AG10803 (cell line): ENCODE measurements at regions not wholly inside any gene's neighbourhood (a gene's known extent, or its start where the extent isn't known, plus 50 kb on each side); places are given as distances from the start of the nearest gene placed in this dataset.
"Not testable (repeated sequence)": the region's sequence is repeated elsewhere in the genome, so short reads cannot be mapped to it uniquely, and the experiment has no call there.

ENCODE experiments used
- DNase-seq: peaks from one replicate; pipeline ENCODE4 v3.0.0; 2010; ENCODE audit warnings: low read depth
- H3K4me3 ChIP-seq: 2 replicates; pipeline ENCODE4 v1.5.1; 2011; ENCODE audit warnings: mild to moderate bottlenecking, low read length, control low read depth

- H3K4me3 ChIP-seq, DNase-seq: not testable (repeated sequence)
Measured at GRCh38 chr21:5013455-5014304, 5507.7 kb upstream of the TPTE start.

- not testable (repeated sequence) for H3K4me3 ChIP-seq, DNase-seq
Measured at GRCh38 chr21:5015187-5015586, 5506.2 kb upstream of the TPTE start.

- DNase-seq, H3K4me3 ChIP-seq: not testable (repeated sequence)
Measured at GRCh38 chr21:5019120-5019519, 5502.3 kb upstream of the TPTE start.

GRCh38 chr21:5021815-5022214 is 5499.6 kb upstream of the TPTE start:
- not testable (repeated sequence) for H3K4me3 ChIP-seq, DNase-seq

- DNase-seq, H3K4me3 ChIP-seq: not testable (repeated sequence)
Measured at GRCh38 chr21:5022254-5022653, 5499.1 kb upstream of the TPTE start.

- not testable (repeated sequence) for H3K4me3 ChIP-seq, DNase-seq
Measured at GRCh38 chr21:5022748-5023147, 5498.6 kb upstream of the TPTE start.

GRCh38 chr21:5035147-5035546 is 5486.2 kb upstream of the TPTE start:
- H3K4me3 ChIP-seq, DNase-seq: not testable (repeated sequence)

- not testable (repeated sequence) for H3K4me3 ChIP-seq, DNase-seq
Measured at GRCh38 chr21:5035587-5035986, 5485.8 kb upstream of the TPTE start.

- not testable (repeated sequence) for DNase-seq, H3K4me3 ChIP-seq
Measured at GRCh38 chr21:5037606-5038331, 5483.6 kb upstream of the TPTE start.

GRCh38 chr21:5039926-5040325 is 5481.5 kb upstream of the TPTE start:
- DNase-seq, H3K4me3 ChIP-seq: not testable (repeated sequence)

- not testable (repeated sequence) for DNase-seq, H3K4me3 ChIP-seq
Measured at GRCh38 chr21:5042583-5042982, 5478.8 kb upstream of the TPTE start.

GRCh38 chr21:5044812-5045211 is 5476.6 kb upstream of the TPTE start:
- H3K4me3 ChIP-seq, DNase-seq: not testable (repeated sequence)

GRCh38 chr21:5051303-5052018 is 5469.9 kb upstream of the TPTE start:
- DNase-seq, H3K4me3 ChIP-seq: not testable (repeated sequence)

GRCh38 chr21:5055027-5055754 is 5466.2 kb upstream of the TPTE start:
- not testable (repeated sequence) for DNase-seq, H3K4me3 ChIP-seq

GRCh38 chr21:5055996-5056962 is 5465.1 kb upstream of the TPTE start:
- not testable (repeated sequence) for H3K4me3 ChIP-seq, DNase-seq

GRCh38 chr21:5057077-5057476 is 5464.3 kb upstream of the TPTE start:
- not testable (repeated sequence) for DNase-seq

GRCh38 chr21:5060364-5061083 is 5460.9 kb upstream of the TPTE start:
- H3K4me3 ChIP-seq, DNase-seq: not testable (repeated sequence)

More at GRCh38 chr21:5057077-5057476, 5464.3 kb upstream of the TPTE start:
- not testable (repeated sequence) for H3K4me3 ChIP-seq
